HG02884 (cell line): ENCODE measurements at regions not wholly inside any gene's neighbourhood (a gene's known extent, or its start where the extent isn't known, plus 50 kb on each side); places are given as distances from the start of the nearest gene placed in this dataset.
"Not testable (repeated sequence)": the region's sequence is repeated elsewhere in the genome, so short reads cannot be mapped to it uniquely, and the experiment has no call there.

ENCODE experiments used
- ATAC-seq: cut with Tn5 transposase; IDR thresholded peaks from one replicate; pipeline ENCODE4 v1.9.1; 2021; ENCODE audit warnings: mild to moderate bottlenecking, moderate library complexity; ENCODE audit not compliant: unreplicated experiment

DNA sequence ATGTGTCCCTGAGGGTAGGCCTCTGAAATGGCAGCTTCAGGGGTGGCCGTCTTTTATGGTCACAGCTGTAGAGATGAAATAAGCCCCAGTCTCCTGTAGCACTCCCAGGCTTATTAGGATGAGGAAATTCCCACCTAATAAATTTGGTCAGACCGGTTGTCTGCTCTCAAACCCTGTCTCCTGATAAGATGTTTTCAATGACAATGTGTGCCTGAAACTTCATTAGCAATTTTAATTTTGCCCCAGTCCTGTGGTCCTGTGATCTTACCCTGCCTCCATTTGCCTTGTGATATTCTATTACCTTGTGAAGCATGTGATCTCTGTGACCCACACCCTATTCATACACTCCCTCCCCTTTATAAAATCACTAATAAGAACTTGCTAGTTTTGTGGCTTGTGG, 736.1 kb upstream of the PCDH20 start:
- not testable (repeated sequence) for ATAC-seq

DNA sequence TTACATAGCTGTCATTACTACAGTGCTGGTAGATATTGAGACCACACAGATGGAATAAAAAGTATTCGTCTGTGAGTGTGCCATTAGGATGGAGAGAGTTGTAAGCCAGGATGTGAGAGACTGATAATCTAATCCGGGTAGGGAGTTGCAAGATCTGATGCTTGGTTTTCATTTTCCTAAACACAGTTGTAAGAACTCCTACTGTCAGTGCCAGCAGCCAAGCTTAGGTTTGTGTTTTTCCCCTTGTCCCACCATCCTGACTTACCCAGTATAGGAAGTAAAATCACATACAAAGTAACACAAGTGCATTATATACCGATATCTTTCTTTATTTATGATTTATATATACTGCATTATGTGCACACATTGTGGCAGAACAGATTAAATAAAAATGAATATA, 726.4 kb upstream of the PCDH20 start:
- no peak for ATAC-seq

DNA sequence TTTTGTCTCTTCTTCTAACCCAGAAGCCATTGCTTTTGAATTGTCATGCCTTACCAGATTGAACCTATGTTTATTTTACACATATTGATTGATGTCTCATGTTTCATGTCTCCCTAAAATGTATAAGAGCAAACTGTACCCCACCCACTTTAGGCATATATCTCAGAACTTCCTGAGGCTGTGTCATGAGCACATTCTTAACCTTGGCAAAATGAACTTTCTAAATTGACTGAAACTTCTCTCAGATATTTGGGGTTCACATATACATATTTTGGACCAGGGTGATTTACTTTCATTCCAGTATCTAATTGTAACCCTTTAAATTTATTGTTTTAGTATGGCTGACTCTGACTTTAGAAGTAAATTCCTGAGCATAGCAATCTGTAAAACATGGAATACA, 723.9 kb upstream of the PCDH20 start:
- no peak for ATAC-seq

DNA sequence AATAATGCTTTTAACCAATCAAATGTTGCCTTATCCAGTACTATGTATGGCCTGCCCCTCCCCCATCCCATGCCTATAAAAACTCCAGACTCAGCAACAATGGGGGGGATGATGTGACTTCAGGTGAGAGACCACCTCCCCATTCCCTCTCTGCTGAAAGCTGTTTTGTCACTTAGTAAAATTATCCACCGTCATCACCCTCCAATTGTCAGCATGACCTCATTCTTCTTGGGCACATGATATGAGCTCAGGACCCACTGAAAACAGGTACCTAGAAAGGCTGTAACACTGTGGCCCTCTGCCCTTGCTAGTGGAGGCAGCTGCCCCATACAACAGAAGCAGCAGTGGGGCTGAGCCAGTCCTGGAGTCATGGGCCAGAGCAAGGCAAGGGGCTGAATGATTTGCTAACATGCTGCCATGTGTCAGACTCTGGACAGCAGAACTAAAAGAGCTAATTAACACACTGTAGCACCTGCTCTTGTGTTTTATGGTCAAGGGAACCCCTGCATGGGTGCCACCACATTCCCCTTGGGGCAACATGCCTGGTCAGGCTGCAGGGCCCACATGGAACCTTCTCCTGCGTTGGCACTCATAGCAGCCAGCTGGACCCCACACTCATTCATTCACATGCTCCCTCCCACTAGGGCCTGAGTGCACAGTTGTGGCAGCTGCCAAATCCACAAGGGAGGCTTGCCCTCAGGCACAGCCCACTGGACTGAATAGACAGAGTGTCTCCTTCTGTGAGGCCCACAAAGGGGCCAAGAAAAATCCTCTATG, 722.2 kb upstream of the PCDH20 start:
- ATAC-seq = no peak

DNA sequence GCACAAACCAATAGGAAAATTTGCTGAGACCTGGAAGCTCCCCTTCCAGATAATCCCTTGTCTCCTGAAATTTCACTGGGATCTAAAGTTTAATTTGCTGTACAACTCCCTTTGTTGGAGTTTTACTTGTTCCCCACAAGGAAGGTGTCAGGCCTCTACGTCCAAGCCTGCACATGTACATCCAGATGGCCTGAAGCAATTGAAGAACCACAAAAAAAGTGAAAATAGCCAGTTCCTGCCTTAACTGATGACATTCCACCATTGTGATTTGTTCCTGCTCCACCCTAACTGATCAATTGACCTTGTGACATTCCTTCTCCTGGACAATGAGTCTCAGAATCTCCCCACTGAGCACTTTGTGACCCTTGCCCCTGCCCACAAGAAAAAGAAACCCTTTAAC, 716.0 kb upstream of the PCDH20 start:
- no peak for ATAC-seq

DNA sequence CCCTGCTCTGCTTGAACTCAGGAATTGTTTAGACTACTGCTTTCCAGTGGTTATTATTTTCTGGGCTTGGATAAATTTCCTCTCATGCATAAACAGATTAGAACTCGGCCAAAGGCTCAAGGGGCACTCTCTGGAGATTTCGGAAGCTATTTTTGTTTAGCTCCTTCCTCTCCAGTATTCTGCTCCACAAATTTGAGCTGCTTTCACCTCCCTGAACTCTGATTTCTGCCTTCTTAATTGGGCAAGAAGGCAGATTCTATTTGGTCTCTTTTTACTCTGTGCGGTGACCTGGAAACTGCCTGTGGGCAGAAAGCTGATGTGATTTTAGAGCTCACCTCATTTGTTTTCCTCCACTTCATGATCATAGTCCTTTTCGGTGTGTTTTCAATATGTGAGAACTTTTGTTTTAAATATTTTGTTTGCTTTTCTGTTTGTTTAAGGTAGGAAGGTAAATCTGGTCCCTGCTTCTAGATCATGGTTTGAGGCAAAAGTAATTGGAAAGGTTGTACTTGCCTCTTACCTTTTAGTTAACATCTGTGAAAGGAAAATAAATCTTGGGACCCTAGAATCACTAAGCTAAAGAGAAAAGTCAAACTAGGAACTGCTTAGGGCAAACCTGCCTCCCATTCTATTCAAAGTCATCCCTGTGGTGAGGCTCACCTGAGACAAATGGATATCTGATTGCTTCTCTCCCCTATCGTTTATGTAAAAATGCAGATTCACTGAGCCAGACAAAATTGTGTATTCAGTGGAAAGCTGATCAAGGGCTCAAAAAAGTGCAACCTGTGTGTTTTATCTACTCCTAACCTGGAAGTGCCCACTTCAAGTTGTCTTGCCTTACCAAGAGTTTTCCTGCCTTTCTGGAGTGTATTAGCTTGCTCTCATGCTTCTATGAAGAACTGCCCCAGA, 714.7 kb upstream of the PCDH20 start:
- no peak for ATAC-seq

DNA sequence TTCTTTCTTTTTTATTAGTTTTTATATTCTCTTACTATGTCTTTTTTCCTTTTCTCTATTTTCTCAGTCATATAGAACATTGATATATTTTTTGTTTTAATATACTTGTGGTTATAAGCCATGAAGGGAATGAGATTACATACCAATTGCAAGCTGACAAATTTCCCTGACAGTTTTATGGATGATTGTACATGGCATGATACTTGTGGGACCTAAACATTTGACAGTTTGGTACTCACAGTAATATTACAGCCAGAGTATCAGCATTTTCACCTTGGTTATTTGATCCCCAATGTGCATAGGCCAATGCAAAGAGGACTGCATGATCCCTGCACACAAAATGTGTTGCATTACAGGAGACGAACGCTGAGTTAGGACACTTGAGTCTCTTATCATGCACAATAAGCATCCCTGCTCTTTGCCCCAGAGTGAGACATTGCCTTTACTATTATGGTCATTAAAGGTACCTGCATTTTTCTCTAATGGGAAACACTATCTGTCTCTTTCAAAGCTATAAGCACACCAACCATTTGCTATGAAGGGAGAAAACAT, 713.4 kb upstream of the PCDH20 start:
- ATAC-seq = no peak

DNA sequence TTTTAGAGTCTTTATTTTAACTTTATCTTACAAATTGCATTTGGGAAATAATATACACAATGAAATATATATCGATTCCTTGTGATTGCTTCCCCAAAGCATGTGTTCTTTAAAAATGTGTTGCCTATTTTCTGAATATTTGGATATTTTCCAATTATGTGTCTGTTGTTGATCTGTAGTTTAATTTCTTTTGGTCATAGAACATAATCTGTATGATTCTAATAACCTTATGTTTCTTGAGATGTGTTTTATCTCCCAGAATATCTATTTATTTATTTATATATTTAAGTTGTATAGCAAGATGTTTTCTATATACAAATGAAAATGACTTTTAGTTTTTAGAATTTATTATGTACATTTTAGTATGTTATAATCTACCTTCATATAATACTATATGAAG, 710.8 kb upstream of the PCDH20 start:
- no peak for ATAC-seq

DNA sequence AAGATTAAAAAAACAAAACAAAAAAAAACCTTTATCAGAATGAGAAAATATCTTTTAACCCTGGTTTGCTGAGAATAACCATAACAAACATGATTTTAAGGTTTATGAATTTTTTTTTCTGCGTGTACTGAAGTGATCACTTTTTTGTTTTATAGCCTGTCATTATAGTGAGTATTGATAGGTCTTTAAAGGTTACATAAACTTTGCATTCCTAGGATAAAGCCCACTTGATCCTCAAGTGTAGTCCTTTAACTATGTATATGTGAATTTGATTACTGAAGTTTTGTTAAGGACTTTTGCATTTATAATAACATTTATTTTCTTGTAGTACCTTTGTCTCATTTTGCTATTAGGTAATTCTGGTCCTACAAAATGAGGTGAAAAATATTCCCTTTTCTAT, 709.8 kb upstream of the PCDH20 start:
- ATAC-seq = no peak

DNA sequence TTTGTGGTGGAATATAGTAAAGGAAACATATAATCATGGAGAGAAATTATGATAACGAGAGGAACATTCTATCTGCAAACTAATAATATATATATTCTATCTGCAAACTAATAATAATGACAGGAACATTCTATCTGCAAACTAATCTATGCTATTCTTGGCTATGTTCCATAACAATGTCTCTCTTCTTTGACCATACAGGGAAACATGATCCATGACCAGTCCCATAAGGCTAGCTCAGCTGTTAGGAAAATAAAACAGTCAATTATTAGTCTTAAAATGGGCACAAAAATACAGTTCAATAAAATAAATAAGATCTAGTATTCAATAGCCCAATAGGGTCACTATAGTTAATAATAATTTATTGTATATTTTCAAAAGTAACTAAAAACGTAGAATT, 707.8 kb upstream of the PCDH20 start:
- no peak for ATAC-seq

DNA sequence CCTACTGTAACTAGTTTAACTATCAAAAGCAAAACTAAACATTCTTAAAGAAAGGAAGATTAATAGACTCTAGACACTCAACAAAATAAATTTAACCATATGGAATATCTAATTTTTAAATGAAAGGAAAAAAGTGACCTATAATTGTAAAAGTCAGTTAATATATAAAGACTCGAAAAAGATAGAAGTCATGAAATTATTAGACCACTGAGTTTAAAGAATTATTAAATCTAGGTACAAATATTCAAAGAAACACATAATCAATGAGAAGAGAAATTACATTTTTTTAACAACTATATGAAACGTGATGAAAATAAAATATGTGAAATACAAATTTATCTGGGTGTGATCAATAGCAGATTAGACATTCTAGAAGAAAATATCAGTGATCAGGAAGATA, 706.8 kb upstream of the PCDH20 start:
- no peak for ATAC-seq

DNA sequence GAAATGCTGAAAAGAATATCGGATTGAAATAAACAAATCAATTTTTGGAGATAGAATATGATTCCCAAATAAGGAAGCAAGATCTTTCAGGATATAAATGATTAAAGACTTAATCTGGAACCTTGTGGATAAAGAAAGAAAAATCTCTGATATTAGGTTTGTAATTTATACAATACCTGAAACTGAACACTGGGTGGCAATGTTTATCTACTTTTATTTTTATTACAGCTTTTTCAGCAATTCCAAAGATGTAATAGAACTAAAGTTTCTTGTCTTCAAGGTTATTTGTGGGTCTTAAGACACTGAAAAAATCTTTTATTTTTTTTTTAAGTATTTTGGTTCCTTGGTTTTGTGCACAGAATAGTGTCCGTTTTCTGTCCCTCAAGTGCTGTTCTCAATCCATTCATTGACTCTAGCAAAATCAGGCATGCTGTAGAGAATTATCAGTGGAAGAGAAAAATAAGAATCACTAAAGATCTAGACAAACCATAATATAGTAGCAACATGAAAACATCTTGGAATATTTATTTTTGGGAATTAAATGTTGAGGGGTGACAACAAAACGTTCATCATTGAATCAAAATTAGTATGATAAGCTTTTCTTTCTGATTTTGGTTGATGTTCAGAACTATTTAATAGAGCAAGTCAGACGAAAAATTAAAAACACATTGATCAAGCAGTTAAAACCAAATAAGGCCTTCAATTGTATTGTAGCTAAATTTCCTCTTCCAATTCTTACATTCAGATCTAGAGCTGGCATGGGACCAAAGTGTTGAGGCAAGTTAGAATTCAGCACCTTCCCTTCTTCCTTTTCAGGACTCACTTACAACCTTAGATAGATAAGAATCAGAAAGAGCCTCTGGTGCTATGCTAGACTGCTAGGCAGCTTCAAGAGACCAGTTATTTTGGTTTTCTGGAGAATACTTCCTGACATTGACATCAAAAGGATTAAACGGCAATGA, 704.4 kb upstream of the PCDH20 start:
- ATAC-seq = no peak

DNA sequence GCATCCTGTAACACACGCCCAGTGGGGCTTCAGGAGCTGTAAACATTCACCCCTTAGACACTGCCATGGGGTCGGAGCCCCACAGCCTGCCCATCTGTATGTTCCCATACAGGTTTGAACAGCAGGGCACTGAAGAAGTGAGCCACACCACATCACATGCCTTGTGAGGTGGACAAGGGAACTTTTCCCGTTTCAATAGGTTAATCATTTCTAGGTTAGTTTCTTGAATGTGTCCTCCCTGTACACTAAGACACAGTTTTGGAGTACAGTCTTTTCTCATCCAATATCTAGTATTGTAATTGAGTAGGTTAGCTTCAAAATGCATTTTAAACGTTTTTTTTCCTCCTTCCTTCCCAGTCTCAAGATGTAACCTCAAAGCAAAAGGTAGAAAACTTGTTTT, 700.2 kb upstream of the PCDH20 start:
- no peak for ATAC-seq

DNA sequence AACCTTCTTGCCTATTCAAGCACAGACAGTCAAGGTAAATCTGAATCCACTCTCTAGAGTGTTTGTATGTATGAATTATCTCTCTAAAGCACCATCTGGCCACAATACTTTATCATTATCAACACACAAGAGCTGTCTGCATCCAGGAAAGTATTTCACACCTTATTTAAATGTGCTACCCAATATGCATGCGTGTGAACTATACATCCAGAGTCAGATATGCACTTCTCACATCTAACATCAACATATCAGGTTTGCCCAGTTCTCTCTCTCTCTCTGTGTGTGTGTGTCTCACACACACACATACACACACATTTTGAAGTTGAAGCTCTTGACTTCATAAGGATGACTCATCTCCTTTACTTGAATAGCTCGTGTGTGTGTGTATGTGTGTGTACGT, 697.5 kb upstream of the PCDH20 start:
- no peak for ATAC-seq

DNA sequence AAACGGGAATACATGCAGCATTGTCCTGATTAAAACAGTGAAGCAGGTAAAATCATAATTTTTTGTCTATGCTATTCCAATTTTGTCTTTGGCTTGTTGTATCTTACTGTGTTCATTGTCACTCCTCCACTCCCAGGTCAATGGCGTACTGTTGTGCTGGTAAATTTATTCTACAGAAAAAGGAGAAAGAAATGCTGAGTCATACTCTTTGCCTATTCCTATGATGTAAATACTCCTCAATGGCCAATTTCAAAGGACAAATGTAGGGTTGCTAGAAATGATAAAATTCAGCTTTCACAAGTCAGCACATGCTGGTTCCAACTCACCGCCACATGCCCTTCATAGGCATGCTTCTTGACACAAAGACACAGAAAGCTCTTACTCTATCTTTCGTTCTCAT, 694.4 kb upstream of the PCDH20 start:
- ATAC-seq = no peak

DNA sequence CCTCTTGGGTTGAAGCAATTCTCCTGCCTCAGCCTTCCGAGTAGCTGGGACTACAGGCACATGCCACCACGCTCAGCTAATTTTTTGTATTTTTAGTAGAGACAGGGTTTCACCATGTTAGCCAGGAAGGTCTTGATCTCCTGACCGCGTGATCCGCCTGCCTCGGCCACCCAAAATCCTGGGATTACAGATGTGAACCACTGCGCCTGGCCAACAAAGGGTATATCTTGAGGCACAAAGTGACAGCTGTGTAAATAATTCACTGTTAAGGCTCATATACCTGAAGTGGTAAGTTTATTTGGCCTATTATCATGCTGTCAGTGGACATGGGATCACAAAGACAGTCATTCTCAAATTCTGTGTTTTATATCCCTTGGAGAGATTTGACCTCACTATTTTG, 688.5 kb upstream of the PCDH20 start:
- not testable (repeated sequence) for ATAC-seq

DNA sequence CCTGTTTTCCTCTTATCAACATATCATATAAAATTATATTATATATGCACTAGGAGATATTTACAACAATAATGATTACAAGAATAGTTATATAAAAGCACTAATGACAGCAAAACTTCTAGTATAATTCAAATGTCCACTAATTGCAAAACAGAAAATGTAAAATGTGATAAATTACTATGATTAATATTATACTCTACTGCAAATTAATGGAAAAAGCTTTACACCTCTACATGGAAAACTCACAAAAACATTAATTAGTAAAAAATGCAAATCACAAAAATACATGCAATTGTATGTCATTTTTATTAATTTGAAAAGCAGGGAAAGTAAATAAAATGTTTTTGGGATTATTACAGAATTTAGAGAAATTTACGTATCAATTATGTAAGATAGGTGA, 681.0 kb upstream of the PCDH20 start:
- no peak for ATAC-seq

DNA sequence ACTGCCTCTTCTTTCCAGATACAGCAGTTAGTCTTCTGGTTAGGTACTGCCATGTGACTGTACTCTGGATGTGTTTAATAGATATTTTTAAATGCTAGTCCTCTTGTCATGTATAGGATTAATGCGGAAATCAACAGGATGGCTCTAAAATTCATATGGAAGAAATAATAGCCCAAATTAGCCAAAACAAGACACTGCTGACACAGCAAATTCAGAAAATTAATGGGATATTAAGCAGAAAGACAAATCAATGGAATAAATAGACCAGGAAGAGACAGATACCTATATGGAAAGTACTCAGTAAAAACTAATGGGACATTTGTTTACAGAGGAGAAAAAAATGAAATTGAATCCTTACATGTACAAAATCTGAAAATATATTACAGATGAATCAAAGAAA, 679.3 kb upstream of the PCDH20 start:
- ATAC-seq = no peak

DNA sequence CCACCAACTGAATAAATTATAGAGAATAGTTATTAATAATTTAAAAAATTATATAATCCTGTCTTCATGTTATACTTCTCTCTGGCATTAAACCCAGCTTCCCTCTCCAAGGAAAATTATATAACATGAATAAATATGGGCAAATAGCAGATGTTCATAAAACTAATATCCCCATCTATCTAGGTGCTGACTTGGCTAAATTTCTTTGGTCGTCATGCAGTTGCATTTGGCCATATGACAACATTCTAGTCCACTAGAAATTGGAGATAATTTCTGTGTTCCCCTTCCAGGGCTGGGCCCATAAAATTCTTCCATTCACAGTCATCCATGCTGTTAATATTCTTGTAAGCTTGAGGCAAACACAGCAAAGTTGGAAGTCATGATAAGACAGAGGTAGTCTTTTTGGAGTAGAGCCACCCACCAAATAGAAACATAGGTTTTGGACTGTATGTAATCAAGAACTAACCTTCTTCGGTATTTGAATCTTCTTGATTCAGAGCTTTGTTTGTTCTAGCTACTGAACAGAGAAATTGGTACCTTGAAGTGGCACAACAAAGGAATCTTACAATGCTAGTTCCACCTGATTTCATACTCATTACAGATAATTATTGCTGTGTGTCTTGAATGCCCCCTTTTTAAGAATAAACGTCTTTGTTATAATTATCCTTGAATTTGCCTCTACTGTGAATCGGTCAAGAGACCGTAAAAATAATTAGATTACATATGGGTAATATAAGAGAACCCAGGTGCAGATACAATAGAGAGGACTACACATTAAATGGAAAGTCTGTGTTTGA, 678.5 kb upstream of the PCDH20 start:
- no peak for ATAC-seq

DNA sequence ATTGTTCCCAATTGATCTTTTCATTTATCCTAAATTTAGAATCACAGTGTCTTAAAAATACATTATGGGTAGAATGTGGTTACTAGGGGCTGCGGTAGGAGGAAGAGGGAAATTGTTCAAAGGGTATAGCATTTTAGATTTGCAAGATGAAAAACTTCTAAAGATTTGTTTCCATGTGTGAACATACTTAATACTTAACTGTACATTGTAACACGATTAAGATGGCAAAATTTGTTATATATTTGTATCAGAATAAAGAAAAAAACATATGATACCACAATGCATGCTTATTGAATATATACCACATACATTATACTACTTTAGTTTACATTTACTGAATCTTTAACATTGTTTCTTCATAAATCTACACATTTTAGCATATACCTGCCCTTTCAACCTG, 677.3 kb upstream of the PCDH20 start:
- ATAC-seq = no peak
